B cell (primary cell): ENCODE measurements at regions not wholly inside any gene's neighbourhood (a gene's known extent, or its start where the extent isn't known, plus 50 kb on each side); places are given as distances from the start of the nearest gene placed in this dataset.

Experiments used
- CTCF ChIP-seq: fragments of 200-600 bp; IDR thresholded peaks from one replicate; pipeline ENCODE4 v1.8.0; 2022; ENCODE audit warnings: antibody characterized with exemption, mild to moderate bottlenecking
- EZH2 ChIP-seq: IDR thresholded peaks from 2 replicates; pipeline ENCODE4 v1.6.1; 2012; ENCODE audit warnings: borderline replicate concordance, low read depth, mild to moderate bottlenecking, moderate library complexity, low read length; ENCODE audit not compliant: insufficient read depth, poor library complexity, severe bottlenecking

GRCh38 chr2:235223011-235223410 is 270.8 kb upstream of the AGAP1 start:
- TF ChIP-seq EZH2, result no peak
- TF ChIP-seq CTCF, result no peak
